HEK293 (cell line): ENCODE measurements at regions not wholly inside any gene's neighbourhood (a gene's known extent, or its start where the extent isn't known, plus 50 kb on each side); places are given as distances from the start of the nearest gene placed in this dataset.

ENCODE experiments used
- ATF2 ChIP-seq: fragments of 450-650 bp; formaldehyde crosslinking; IDR thresholded peaks from 2 replicates; pipeline ENCODE4 v1.5.1; 2016; ENCODE audit warnings: missing biosample characterization, missing genetic modification characterization, low read depth
- CTCF ChIP-seq: fragments of 450-650 bp; formaldehyde crosslinking; IDR thresholded peaks from 2 replicates; pipeline ENCODE4 v1.5.1; 2016; ENCODE audit warnings: missing biosample characterization, missing genetic modification characterization
- MYNN ChIP-seq: fragments of 450-650 bp; formaldehyde crosslinking; IDR thresholded peaks from 2 replicates; pipeline ENCODE4 v1.5.1; 2016; ENCODE audit warnings: missing biosample characterization, missing genetic modification characterization, borderline replicate concordance
- ZNF121 ChIP-seq: fragments of 450-650 bp; formaldehyde crosslinking; IDR thresholded peaks from 2 replicates; pipeline ENCODE4 v1.5.1; 2016; ENCODE audit warnings: missing biosample characterization, missing genetic modification characterization
- ZNF488 ChIP-seq: fragments of 450-650 bp; formaldehyde crosslinking; IDR thresholded peaks from 2 replicates; pipeline ENCODE4 v1.5.1; 2016; ENCODE audit warnings: missing biosample characterization, missing genetic modification characterization
- ZSCAN30 ChIP-seq: fragments of 450-650 bp; IDR thresholded peaks from 2 replicates; pipeline ENCODE4 v1.5.1; 2018; ENCODE audit warnings: missing biosample characterization, mild to moderate bottlenecking, missing genetic modification characterization, moderate library complexity
- ZSCAN5A ChIP-seq: fragments of 450-650 bp; formaldehyde crosslinking; IDR thresholded peaks from 2 replicates; pipeline ENCODE4 v1.5.1; 2016; ENCODE audit warnings: missing biosample characterization, missing genetic modification characterization
- TF ChIP-seq, protein P1 (sequence below): fragments of 450-650 bp; formaldehyde crosslinking; IDR thresholded peaks from 2 replicates; pipeline ENCODE4 v1.5.1; 2016; ENCODE audit warnings: missing biosample characterization, missing genetic modification characterization

- no peak for TF ChIP-seq CTCF (tag by site-specific recombination)
- no peak for TF ChIP-seq ZNF121 (tag by site-specific recombination)
- TF ChIP-seq, protein P1, sequence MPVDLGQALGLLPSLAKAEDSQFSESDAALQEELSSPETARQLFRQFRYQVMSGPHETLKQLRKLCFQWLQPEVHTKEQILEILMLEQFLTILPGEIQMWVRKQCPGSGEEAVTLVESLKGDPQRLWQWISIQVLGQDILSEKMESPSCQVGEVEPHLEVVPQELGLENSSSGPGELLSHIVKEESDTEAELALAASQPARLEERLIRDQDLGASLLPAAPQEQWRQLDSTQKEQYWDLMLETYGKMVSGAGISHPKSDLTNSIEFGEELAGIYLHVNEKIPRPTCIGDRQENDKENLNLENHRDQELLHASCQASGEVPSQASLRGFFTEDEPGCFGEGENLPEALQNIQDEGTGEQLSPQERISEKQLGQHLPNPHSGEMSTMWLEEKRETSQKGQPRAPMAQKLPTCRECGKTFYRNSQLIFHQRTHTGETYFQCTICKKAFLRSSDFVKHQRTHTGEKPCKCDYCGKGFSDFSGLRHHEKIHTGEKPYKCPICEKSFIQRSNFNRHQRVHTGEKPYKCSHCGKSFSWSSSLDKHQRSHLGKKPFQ (tag by site-specific recombination) = no peak
- no peak for TF ChIP-seq ZNF488
- TF ChIP-seq ZSCAN30 (tag by site-specific recombination) = no peak
- no peak for TF ChIP-seq MYNN (tag by site-specific recombination)
- no peak for TF ChIP-seq ATF2 (tag by site-specific recombination)
- no peak for TF ChIP-seq ZSCAN5A (tag by site-specific recombination)
These were observed 162.5 kb upstream of the B3GALT2 start for GRCh38 chr1:193348769-193349535.
